ENCODE measurements at regions not wholly inside any gene's neighbourhood (a gene's known extent, or its start where the extent isn't known, plus 50 kb on each side); places are given as distances from the start of the nearest gene placed in this dataset.

DNA sequence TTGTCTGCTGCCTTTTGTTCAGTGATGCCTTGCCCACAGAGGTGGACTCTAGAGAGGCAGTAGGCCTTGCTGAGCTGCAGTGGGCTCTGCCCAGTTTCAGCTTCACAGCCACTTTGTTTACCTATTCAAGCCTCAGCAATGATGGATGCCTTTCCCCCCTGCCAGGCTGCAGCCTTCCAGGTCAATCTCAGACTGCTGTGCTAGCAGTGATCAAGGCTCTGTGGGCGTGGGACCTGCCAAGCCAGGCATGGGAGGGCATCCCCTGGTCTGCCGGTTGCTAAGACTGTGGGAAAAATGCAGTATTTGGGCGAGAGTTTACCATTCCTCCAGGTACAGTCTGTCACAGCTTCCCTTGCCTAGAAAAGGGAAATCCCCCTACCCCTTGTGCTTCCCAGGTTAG is 175.2 kb upstream of the PBDC1 start:
- H3K4me1 Mint-ChIP-seq, result no peaks in the 10 kb centered on the region
- no peaks in the 10 kb centered on the region for H3K36me3 Mint-ChIP-seq (ENCODE audit: low read depth)
- no peak for DNase-seq
- no peaks in the 10 kb centered on the region for H3K27me3 Mint-ChIP-seq (ENCODE audit: low read depth, poor library complexity)
- H3K4me3 Mint-ChIP-seq, result no peak overlapping the region
- TF ChIP-seq, protein P1, sequence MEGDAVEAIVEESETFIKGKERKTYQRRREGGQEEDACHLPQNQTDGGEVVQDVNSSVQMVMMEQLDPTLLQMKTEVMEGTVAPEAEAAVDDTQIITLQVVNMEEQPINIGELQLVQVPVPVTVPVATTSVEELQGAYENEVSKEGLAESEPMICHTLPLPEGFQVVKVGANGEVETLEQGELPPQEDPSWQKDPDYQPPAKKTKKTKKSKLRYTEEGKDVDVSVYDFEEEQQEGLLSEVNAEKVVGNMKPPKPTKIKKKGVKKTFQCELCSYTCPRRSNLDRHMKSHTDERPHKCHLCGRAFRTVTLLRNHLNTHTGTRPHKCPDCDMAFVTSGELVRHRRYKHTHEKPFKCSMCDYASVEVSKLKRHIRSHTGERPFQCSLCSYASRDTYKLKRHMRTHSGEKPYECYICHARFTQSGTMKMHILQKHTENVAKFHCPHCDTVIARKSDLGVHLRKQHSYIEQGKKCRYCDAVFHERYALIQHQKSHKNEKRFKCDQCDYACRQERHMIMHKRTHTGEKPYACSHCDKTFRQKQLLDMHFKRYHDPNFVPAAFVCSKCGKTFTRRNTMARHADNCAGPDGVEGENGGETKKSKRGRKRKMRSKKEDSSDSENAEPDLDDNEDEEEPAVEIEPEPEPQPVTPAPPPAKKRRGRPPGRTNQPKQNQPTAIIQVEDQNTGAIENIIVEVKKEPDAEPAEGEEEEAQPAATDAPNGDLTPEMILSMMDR (IDR thresholded peaks at IDR 0.05), result no peak
- peaks cover 84% of the 10 kb centered on the region for H3K9me3 Mint-ChIP-seq
- no peak overlapping the region for H3K27ac Mint-ChIP-seq

DNA sequence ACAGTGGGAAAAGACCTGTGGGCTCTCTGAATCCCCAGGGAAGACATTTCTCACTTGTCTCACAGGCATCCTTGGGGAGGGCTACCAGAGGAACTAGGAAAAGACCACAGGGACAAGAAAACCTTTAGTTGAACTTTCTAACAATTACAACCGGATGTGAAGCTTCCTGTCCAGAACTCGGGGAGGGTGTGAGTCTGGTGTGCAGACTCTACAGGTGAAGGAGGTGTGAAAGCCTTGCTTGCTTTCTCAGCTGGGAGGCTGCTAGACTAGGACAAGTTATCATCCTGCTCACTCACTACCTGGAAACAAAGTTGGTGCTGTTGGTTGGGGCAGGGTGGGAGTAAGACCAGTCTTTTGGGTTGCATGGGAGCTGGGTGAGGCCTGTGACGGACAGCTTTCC is 158.5 kb upstream of the PBDC1 start:
- DNase-seq, result no peak
- no peaks in the 10 kb centered on the region for H3K4me1 Mint-ChIP-seq
- no peaks in the 10 kb centered on the region for H3K36me3 Mint-ChIP-seq (ENCODE audit: low read depth)
- no peak overlapping the region for H3K27ac Mint-ChIP-seq
- peaks cover 4% of the 10 kb centered on the region for H3K27me3 Mint-ChIP-seq (ENCODE audit: low read depth, poor library complexity)
- TF ChIP-seq, protein P1 (IDR thresholded peaks at IDR 0.05), result no peak
- peaks cover 85% of the 10 kb centered on the region for H3K9me3 Mint-ChIP-seq
- H3K4me3 Mint-ChIP-seq, result no peak overlapping the region

DNA sequence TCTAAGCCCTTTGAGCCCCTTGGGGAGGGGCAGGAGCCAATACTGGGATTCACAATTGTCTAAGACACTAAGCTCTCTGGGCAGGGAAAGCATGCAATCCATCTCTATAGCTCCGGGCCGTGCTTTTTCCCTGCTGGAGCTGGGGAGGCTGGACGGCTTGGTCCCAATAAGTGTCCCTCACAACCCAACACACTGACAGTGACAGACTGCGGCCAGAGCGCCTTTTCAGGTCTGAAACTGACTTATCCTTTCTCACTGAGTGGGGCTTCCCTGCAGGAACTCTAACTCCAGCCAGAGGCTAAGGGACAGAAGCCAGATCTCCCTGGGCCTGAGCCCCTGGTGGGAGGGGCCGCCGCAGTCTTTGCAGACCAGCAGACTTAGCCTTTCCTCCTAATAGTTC is 146.6 kb upstream of the PBDC1 start:
- peaks cover 57% of the 10 kb centered on the region for H3K9me3 Mint-ChIP-seq
- H3K4me3 Mint-ChIP-seq, result no peak overlapping the region
- H3K27me3 Mint-ChIP-seq (ENCODE audit: low read depth, poor library complexity), result peaks cover 3% of the 10 kb centered on the region
- DNase-seq, result no peak
- TF ChIP-seq, protein P1 (IDR thresholded peaks at IDR 0.05), result no peak
- H3K4me1 Mint-ChIP-seq, result no peaks in the 10 kb centered on the region
- no peaks in the 10 kb centered on the region for H3K36me3 Mint-ChIP-seq (ENCODE audit: low read depth)
- H3K27ac Mint-ChIP-seq, result no peak overlapping the region

DNA sequence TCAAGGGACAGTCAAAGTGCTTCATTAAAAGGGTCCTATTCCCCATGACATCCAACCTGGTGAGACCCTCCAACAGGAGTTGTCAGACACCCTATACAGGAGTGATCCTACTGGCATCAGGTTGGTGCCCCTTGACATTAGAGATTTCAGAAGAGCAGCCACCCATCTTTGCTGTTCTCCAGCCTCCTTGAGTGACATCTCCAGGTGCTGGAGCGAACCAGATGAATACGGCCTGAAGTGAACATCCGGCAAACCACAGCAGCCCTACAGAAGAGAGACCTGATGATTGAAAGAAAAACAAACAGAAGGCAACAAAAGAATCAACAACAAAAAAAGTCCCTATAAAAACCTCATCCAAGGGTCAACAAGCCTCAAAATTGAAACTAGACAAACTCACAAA is 146.1 kb upstream of the PBDC1 start:
- Mint-ChIP-seq H3K27me3 (ENCODE audit: low read depth, poor library complexity) (peaks cover 3% of the 10 kb centered on the region), H3K27ac (no peak overlapping the region), H3K36me3 (ENCODE audit: low read depth) (no peaks in the 10 kb centered on the region), H3K4me1 (no peaks in the 10 kb centered on the region), H3K4me3 (no peak overlapping the region), H3K9me3 (peaks cover 58% of the 10 kb centered on the region)
- no peak for DNase-seq
- TF ChIP-seq, protein P1 (IDR thresholded peaks at IDR 0.05), result no peak

DNA sequence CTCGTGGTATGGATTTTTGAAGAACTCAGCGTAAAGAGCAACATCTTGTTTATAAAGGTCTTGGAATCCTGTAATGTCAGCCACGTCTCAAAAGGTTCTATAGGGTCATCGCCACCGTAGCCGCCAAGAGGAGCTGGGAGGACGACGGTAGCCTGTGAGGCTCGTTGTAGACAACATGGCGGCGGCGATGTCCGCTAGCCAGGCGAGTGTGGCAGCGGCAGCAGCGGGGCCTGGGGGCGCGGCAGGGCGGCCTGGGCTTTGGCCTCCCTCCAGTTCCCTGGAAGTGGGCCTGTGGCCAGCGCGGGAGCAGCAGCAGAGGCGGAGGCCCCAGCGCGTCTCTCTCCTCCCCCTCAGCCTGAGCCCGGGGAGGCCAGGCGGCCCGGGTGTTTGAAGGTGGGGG is 143.5 kb upstream of the PBDC1 start:
- TF ChIP-seq, protein P1 (IDR thresholded peaks at IDR 0.05), result no peak
- Mint-ChIP-seq H3K27me3 (ENCODE audit: low read depth, poor library complexity) (peaks cover 3% of the 10 kb centered on the region), H3K27ac (no peak overlapping the region), H3K9me3 (peaks cover 67% of the 10 kb centered on the region), H3K4me3 (no peak overlapping the region), H3K36me3 (ENCODE audit: low read depth) (no peaks in the 10 kb centered on the region), H3K4me1 (no peaks in the 10 kb centered on the region)
- DNase-seq, result no peak

DNA sequence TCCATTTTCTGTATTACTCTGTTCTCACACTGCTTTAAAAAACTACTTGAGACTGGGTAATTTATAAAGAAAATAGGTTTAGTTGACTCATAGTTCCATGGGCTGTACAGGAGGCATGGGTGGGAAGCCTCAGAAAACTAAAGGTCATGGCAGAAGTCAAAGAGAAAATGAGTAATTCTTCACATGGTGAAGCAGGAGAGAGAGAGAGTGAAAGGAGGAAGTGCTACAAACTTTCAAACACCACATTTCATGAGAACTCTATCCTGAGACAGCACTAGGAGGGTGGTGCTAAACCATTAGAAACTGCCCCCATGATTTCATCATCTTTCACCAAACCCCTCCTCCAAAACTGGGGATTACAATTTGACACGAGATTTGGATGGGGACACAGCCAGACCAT is 108.0 kb upstream of the PBDC1 start:
- no peak overlapping the region for H3K27ac Mint-ChIP-seq
- DNase-seq, result no peak
- TF ChIP-seq, protein P1 (IDR thresholded peaks at IDR 0.05), result no peak
- H3K4me1 Mint-ChIP-seq, result no peaks in the 10 kb centered on the region
- no peaks in the 10 kb centered on the region for H3K27me3 Mint-ChIP-seq (ENCODE audit: low read depth, poor library complexity)
- H3K9me3 Mint-ChIP-seq, result peaks cover 82% of the 10 kb centered on the region
- H3K36me3 Mint-ChIP-seq (ENCODE audit: low read depth), result no peaks in the 10 kb centered on the region
- no peak overlapping the region for H3K4me3 Mint-ChIP-seq

Data from nephron progenitor cell (in vitro differentiated cells).